GM18868 (cell line): ENCODE measurements at regions not wholly inside any gene's neighbourhood (a gene's known extent, or its start where the extent isn't known, plus 50 kb on each side); places are given as distances from the start of the nearest gene placed in this dataset.
"Not testable (repeated sequence)": the region's sequence is repeated elsewhere in the genome, so short reads cannot be mapped to it uniquely, and the experiment has no call there.

Experiments used
- ATAC-seq: cut with Tn5 transposase; IDR thresholded peaks from one replicate; pipeline ENCODE4 v1.9.1; 2021; ENCODE audit warnings: mild to moderate bottlenecking, moderate library complexity; ENCODE audit not compliant: unreplicated experiment

- ATAC-seq = no peak
These were observed 98.4 kb upstream of the LYPLAL1 start for GRCh38 chr1:219075121-219075879.

- no peak for ATAC-seq
These were observed 97.2 kb upstream of the LYPLAL1 start for GRCh38 chr1:219076326-219076937.

GRCh38 chr1:219077767-219078166 lies 95.9 kb upstream of the LYPLAL1 start:
- not testable (repeated sequence) for ATAC-seq

GRCh38 chr1:219081943-219082925 lies 91.4 kb upstream of the LYPLAL1 start:
- peak; percentile 80 for ATAC-seq

- ATAC-seq = no peak
These were observed 90.0 kb upstream of the LYPLAL1 start for GRCh38 chr1:219083631-219084030.

- no peak for ATAC-seq
These were observed 88.6 kb upstream of the LYPLAL1 start for GRCh38 chr1:219085082-219085481.

GRCh38 chr1:219085988-219086387 lies 87.7 kb upstream of the LYPLAL1 start:
- ATAC-seq = no peak

GRCh38 chr1:219086956-219087469 lies 86.7 kb upstream of the LYPLAL1 start:
- ATAC-seq = no peak

GRCh38 chr1:219088778-219089557 lies 84.7 kb upstream of the LYPLAL1 start:
- peak; percentile 83 for ATAC-seq

GRCh38 chr1:219090607-219091006 lies 83.1 kb upstream of the LYPLAL1 start:
- peak; percentile 72 for ATAC-seq

GRCh38 chr1:219092206-219092605 lies 81.5 kb upstream of the LYPLAL1 start:
- no peak for ATAC-seq

- ATAC-seq = no peak
These were observed 74.4 kb upstream of the LYPLAL1 start for GRCh38 chr1:219099307-219099706.

- no peak for ATAC-seq
These were observed 73.6 kb upstream of the LYPLAL1 start for GRCh38 chr1:219100059-219100458.

- ATAC-seq = not testable (repeated sequence)
These were observed 71.2 kb upstream of the LYPLAL1 start for GRCh38 chr1:219102466-219102865.

- no peak for ATAC-seq
These were observed 67.8 kb upstream of the LYPLAL1 start for GRCh38 chr1:219105893-219106292.

GRCh38 chr1:219109424-219110018 lies 64.2 kb upstream of the LYPLAL1 start:
- peak; percentile 64 for ATAC-seq

- no peak for ATAC-seq
These were observed 60.4 kb upstream of the LYPLAL1 start for GRCh38 chr1:219113261-219113660.

- ATAC-seq = no peak
These were observed 59.7 kb upstream of the LYPLAL1 start for GRCh38 chr1:219114014-219114413.

- no peak for ATAC-seq
These were observed 53.8 kb upstream of the LYPLAL1 start for GRCh38 chr1:219119839-219120238.
